ENCODE measurements at regions not wholly inside any gene's neighbourhood (a gene's known extent, or its start where the extent isn't known, plus 50 kb on each side); places are given as distances from the start of the nearest gene placed in this dataset.
A peak's percentile ranks its signal among the peaks of the same experiment; 100 is the strongest.
"Not testable (repeated sequence)": the region's sequence is repeated elsewhere in the genome, so short reads cannot be mapped to it uniquely, and the experiment has no call there.

- DNase-seq (ENCODE audit: low read depth, low spot score): no peak
These were observed 252.5 kb upstream of the DMRT1 start for GRCh38 chr9:588981-589380.

- DNase-seq (ENCODE audit: low read depth, low spot score): peak; percentile 52
These were observed 251.8 kb upstream of the DMRT1 start for GRCh38 chr9:589723-590122.

- peak; percentile 56 for DNase-seq (ENCODE audit: low read depth, low spot score)
These were observed 250.2 kb upstream of the DMRT1 start for GRCh38 chr9:591292-591691.

GRCh38 chr9:592225-592624 lies 249.3 kb upstream of the DMRT1 start:
- DNase-seq (ENCODE audit: low read depth, low spot score): no peak

- no peak for DNase-seq (ENCODE audit: low read depth, low spot score)
These were observed 248.8 kb upstream of the DMRT1 start for GRCh38 chr9:592733-593132.

GRCh38 chr9:593809-594208 lies 247.7 kb upstream of the DMRT1 start:
- DNase-seq (ENCODE audit: low read depth, low spot score): no peak

- no peak for DNase-seq (ENCODE audit: low read depth, low spot score)
These were observed 244.8 kb upstream of the DMRT1 start for GRCh38 chr9:596703-597102.

GRCh38 chr9:600006-600405 lies 241.5 kb upstream of the DMRT1 start:
- DNase-seq (ENCODE audit: low read depth, low spot score): no peak

GRCh38 chr9:602716-603115 lies 238.8 kb upstream of the DMRT1 start:
- DNase-seq (ENCODE audit: low read depth, low spot score): no peak

GRCh38 chr9:603126-603525 lies 238.4 kb upstream of the DMRT1 start:
- no peak for DNase-seq (ENCODE audit: low read depth, low spot score)

- DNase-seq (ENCODE audit: low read depth, low spot score): no peak
These were observed 234.1 kb upstream of the DMRT1 start for GRCh38 chr9:607417-607816.

- DNase-seq (ENCODE audit: low read depth, low spot score): peak; percentile 86
These were observed 227.6 kb upstream of the DMRT1 start for GRCh38 chr9:613771-614347.

- DNase-seq (ENCODE audit: low read depth, low spot score): no peak
These were observed 227.1 kb upstream of the DMRT1 start for GRCh38 chr9:614431-614830.

GRCh38 chr9:615756-616155 lies 225.7 kb upstream of the DMRT1 start:
- no peak for DNase-seq (ENCODE audit: low read depth, low spot score)

GRCh38 chr9:616694-617093 lies 224.8 kb upstream of the DMRT1 start:
- no peak for DNase-seq (ENCODE audit: low read depth, low spot score)

GRCh38 chr9:617445-618085 lies 223.9 kb upstream of the DMRT1 start:
- DNase-seq (ENCODE audit: low read depth, low spot score): no peak

GRCh38 chr9:618478-618877 lies 223.0 kb upstream of the DMRT1 start:
- no peak for DNase-seq (ENCODE audit: low read depth, low spot score)

GRCh38 chr9:621201-621855 lies 220.2 kb upstream of the DMRT1 start:
- no peak for DNase-seq (ENCODE audit: low read depth, low spot score)

GRCh38 chr9:624935-625500 lies 216.5 kb upstream of the DMRT1 start:
- peak; percentile 65 for DNase-seq (ENCODE audit: low read depth, low spot score)

GRCh38 chr9:625613-626012 lies 215.9 kb upstream of the DMRT1 start:
- no peak for DNase-seq (ENCODE audit: low read depth, low spot score)

- DNase-seq (ENCODE audit: low read depth, low spot score): not testable (repeated sequence)
These were observed 215.4 kb upstream of the DMRT1 start for GRCh38 chr9:626114-626513.

- no peak for DNase-seq (ENCODE audit: low read depth, low spot score)
These were observed 214.9 kb upstream of the DMRT1 start for GRCh38 chr9:626596-626995.
